ENCODE measurements at regions not wholly inside any gene's neighbourhood (a gene's known extent, or its start where the extent isn't known, plus 50 kb on each side); places are given as distances from the start of the nearest gene placed in this dataset.
"Not testable (repeated sequence)": the region's sequence is repeated elsewhere in the genome, so short reads cannot be mapped to it uniquely, and the experiment has no call there.

GRCh38 chr2:129469389-129469788, 510.1 kb upstream of the RAB6C start:
- no peak for DNase-seq

GRCh38 chr2:129469871-129470270, 509.6 kb upstream of the RAB6C start:
- DNase-seq: no peak

- no peak for DNase-seq
Observed at GRCh38 chr2:129478902-129479517, 500.5 kb upstream of the RAB6C start.

DNA sequence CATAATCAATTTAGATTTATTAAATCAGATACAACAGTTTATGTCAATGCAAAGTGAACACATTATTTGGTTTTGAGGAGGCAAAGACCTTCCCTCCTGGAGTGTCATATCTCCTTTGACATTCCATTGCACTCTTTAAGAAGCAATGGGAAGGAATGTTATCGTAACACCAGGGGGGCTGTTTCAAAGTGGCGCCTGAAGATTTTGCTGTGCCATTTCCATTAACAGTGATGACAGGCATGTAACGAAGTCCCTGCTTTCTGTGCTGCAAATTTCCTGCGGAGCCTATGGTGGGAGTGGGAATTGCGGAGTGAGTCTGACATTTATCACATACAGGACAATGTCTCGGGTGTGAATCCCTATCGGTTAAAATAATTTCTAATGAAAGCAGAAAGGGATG, 499.6 kb upstream of the RAB6C start:
- no peak for DNase-seq

DNA sequence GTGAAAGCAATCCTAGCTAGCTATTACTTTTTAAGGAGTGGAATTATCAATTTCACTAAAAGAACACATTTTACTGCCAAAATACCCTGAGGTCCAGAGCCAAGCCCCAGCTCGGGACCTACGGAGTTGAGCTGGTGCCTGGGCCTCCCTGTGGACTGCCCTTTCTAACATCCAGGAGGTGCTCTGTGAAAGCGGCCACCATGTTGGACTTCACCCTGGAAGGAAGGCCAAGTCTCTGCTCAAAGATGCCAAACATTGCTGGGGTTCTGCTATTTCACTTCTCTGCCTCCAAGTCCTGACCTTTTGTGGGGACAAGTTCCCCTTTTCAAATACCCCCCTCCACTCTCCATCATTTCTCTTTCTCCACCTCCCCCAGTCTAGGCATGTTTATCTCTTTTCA, 498.7 kb upstream of the RAB6C start:
- no peak for DNase-seq

DNA sequence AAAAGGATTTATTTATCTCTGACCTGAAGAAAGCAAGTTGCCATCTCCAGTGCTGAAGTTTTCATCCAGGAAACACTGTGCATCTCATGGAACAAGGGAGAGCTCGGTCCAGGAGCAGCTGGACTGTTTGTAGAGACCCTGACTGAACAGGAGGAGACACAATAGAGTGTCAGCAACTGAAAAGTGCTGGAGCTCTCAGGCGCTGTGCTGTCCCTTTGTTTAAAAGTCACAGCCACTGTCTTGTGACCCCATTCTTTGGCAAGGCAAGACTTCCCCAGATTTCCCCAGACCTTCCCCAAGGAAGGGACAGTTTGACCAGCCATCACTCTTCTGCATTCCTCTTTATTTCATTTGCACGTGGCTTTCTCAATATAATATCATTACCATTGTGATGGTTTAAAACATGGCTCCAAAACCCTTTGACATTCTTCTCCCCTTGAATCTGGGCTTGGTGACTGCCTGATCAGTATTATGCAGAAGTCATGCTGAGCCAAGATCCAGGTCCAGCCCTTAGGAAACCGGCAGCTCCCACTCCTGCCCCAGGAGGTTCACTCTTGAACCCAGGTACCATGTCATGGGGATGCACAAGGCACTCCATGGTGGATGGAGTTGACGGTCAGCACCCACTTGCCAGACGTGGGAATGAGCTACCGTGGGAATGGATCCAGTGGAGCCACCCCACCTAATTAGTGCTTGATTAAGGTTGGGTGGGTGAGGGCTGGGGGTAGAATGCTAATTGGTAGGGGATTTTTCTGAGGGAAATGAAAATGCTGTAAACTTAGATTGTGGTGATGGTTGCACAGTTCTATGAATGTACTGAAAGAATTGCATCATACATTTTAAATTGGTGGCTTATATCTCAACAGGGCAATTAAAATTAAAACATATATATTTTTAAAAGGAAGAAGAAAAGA, 497.9 kb upstream of the RAB6C start:
- no peak for DNase-seq

DNA sequence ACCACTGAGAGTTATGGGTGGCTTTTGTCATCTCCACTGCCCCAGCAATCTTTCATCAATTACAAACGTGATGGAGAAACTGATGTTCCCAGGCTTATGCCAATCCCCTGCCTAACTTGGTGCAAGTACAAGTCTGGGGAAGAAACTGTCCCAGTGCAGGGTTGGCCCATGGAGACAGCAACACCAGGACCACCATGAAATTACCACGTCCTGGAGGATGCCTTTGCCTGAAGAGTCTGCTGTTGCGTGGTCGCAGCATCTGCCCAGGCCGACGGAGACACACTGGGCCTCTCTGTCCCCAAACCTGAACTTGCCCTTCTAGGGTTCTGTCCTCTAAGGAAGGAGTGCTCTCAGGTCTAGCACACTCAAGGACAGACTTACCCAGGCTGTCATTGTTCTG, 496.8 kb upstream of the RAB6C start:
- DNase-seq: no peak

DNA sequence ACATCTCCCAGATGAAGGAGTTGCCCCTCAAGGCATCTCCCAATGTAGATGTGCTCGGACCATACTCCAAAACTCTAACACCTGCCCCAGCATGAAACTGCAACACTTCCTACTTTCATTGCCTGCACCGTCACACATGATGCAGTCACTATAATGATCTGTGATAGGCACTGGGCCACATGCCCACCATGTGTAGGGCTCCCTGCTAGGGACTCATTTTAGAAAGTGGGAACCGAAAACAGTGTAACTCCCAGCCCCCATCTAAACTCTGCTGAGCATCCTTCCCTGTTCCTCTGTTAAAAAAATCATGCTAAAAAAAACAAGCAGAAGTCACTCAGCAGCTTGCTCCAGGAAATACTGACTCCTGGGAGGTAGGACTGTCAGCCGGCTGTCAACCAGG, 496.1 kb upstream of the RAB6C start:
- DNase-seq: no peak

DNA sequence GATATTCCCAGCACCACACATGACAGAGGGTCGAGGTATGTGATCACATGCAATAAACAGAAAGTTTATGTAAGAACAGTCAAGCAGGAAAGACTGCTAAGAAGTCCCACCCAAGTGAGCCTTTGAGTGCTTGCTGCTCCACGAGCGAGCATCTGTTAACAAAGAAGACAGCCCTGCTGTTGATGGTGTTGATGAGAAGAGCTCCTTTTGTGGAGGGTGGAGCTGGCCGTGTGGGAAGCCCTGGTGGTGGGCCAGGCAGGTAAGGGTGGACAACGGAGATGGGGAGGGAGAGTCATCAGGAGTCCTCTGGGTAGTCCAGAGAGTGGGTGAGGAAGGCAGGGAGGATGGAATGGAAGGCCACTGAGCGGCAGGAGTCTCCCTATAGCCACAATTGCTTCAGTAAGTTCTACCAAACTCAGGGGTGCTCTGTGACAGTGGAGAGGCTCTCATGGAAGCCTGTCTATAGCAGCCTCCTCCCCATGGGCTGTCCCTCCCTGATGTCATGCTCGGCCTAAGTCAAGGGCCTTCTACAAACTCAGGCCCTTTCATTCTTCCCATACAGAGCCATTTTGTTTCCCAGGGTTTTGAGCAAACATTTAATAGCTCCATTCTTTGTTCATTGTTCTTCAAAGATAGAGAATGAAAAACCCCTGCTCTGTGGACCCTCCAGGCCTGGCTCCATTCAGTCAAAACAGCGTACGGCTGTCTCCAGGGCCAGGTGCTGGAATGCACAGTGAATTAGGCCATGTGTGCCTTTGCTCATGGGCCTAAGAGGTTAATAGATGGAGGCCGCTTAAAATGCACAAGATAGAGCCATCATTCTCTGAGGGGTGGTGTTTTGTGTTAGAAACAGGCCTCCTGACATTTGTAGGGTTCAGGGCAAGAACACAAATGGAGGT, 494.2 kb upstream of the RAB6C start:
- no peak for DNase-seq

DNA sequence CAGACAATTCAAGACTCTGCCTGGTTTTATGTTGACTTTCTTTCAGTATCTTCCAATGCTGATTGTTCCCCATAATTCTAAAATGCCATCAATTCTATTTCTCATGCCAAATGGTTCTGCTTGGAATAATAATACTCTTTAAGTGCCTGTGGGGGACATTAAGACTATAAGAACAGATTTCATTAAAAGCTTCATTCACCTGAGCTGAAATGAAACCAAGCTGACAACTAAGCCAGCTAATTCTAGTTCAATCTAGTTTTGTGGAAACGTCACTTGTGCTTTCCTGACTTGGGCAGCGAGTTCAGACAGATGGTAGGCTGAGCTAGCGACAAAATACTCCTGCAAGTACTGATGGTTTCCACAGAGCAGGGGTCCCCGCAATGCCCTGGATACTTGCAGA, 491.1 kb upstream of the RAB6C start:
- no peak for DNase-seq

- no peak for DNase-seq
Observed at GRCh38 chr2:129490641-129491040, 488.8 kb upstream of the RAB6C start.

DNA sequence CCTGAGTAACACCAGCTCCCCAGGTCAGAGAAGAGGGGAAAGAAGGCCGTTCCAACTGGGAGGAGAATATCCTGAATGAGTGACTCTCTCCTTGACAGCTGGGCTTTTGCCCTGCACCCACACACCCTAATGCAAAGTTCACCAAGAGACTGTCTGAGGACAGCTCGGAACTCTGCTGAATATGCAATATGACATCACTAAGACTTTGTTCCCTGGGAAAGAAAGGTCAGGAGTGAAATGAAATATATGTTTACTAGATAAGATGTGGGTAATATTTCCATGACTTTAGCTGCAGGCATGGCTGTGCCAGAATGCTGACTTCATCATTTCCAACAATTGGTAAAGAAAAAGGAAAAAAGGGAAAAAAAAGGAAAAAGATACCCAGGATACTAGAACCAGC, 488.2 kb upstream of the RAB6C start:
- DNase-seq: no peak

DNA sequence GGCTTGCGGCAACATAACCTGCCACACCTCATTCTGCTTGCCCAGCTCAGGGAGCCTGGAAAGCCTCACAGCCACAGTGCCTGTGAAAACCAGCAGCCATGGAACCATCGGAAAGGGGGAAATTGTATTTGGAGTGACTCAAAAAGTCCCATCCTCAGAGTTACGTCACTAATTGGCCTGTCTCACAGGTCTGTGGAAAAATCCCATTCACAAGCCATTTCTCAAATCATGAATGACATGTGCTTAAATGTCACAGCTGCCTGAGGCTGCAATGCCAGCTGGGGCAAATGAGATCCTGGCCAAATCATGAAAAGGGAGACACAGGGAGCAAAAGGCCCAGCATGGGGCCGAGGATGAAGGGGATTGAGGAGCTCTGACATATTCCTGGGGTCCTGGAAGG, 486.9 kb upstream of the RAB6C start:
- no peak for DNase-seq

DNA sequence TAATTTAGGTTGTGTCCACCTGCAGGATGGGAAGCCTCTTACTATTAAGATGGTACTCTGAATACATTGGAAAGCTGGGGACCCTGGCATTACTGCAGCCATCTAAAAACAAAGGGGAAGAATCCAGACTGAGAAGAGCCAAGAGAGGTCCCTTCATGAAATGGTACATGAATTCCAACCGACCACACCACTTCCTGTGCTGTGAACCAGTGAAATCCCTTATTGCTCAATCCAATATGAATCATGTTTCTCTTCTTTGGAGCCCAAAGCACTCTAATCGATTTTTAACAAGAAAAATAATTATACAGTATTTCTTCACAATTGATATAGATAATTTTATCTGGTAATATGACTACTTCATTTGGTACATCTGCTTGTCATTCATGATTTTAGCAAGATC, 479.7 kb upstream of the RAB6C start:
- DNase-seq: no peak

DNA sequence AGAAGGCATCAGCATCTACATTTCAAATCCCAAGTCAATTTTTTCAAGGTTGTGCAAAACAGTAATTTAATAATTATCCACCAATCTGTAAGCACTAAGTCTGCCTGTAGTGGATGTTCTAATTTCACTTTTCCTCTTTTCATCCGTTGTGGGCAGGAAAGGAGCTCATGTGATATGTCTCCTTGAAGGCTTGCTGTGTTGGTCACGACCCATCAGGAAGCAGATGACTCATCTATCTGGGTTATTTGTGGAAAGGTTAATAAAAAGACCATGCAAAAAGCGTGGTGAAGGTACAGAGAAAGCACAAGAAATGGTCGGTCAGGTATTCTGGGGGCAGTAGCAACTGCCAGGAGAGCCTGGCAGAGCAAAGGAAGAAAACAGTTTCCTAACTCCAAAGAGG, 476.7 kb upstream of the RAB6C start:
- no peak for DNase-seq

- DNase-seq: no peak
Observed at GRCh38 chr2:129504646-129505045, 474.8 kb upstream of the RAB6C start.

GRCh38 chr2:129518937-129519336, 460.5 kb upstream of the RAB6C start:
- no peak for DNase-seq

DNA sequence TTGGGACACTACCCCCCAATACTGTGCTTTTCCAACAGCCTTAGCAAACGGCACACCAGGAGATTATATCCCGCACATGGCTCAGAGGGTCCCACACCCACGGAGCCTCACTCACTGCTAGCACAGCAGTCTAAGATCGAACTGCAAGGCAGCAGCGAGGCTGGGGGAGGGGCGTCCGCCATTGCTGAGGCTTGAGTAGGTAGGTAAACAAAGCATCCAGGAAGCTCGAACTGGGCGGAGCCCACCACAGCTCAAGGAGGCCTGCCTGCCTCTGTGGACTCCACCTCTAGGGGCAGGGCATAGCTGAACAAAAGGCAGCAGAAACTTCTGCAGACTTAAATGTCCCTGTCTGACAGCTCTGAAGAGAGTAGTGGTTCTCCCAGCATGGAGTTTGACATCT, 447.3 kb upstream of the RAB6C start:
- not testable (repeated sequence) for DNase-seq

DNA sequence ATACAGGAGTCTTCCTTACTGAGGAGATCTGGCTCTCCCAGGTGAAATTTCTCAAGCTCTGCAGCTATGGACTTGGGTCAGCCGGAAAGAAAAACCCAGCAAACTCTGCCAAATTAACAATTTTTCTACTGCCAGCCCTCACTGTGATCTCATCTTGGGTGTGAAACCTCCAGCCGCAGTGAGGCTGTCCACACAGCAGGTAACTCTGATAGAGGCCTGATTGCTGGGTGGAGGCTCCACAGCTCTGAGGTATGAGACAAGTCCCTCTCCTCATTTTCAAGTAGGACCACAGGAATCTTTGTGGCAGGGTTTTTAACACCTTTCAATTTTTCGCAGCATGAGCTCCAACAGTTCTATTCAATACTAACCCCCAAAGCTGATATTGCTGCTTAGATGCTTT, 430.6 kb upstream of the RAB6C start:
- no peak for DNase-seq

DNA sequence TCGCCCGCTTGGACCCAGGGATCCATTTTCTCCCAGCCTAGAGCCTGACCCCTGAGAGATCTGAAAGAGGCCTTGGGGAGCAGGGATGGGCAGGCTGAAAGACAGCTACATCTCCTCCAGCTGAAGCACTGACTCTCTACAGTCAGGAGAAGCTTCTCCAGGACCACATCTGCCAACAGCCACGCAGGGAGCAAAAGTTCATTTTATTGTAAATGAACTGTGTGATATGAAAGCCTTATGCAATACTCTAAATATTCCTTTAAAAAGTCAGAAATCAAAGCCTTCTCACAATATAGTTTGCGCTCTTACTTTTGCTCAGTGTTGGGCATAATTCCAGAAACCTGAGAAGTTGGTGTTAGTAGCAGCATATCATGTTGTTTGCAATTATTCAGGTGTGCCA, 428.9 kb upstream of the RAB6C start:
- DNase-seq: no peak

DNA sequence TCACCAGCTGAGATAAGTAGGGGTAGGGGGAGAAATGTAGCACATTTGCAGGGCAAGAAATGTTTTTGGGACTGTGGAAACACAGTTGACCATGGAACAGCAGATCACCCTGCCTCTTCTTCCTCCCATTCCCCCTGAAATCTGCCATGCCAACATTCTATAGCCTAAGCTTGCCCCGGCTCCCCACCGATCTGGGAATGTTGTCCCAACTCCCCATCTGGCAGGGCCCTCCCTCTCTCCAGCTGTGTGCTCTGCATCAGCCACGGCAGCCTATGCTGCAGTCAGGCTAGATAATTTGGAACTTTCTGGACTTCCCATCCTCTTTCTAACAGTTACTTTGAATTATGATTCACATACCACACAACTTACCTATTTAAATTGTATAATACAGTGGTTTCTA, 425.1 kb upstream of the RAB6C start:
- no peak for DNase-seq

- no peak for DNase-seq
Observed at GRCh38 chr2:129559101-129559500, 420.4 kb upstream of the RAB6C start.

- DNase-seq: no peak
Observed at GRCh38 chr2:129565551-129566109, 413.8 kb upstream of the RAB6C start.

All from T-helper 9 cell (primary cell).